ENCODE measurements at regions not wholly inside any gene's neighbourhood (a gene's known extent, or its start where the extent isn't known, plus 50 kb on each side); places are given as distances from the start of the nearest gene placed in this dataset.

DNA sequence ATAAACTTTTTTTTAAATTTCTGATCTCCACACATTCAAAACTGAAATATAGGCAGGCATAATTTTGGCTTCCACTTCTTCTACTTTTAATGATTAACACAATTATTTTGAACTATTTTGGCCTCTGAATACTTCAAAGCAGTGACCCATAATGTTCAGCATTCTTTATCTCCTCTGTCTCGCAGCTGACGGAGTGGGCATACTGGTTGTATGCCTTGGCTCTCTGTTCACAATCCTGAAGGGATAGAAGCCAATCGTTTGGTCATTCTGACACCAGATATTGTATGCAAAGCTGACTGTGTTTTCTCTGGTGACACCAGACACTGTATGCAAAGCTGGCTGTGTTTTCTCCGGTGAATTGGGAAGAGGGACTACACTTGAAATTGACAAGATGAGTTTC, 833.0 kb downstream of the EFNB2 start:
- TF ChIP-seq GATA3 (IDR thresholded peaks at IDR 0.05; ENCODE audit: low read depth, low read length) (no peak), GATA2 (IDR thresholded peaks at IDR 0.05; ENCODE audit: low read depth, low read length) (no peak)

Data from SH-SY5Y (cell line).